A673 (cell line): ENCODE measurements at regions not wholly inside any gene's neighbourhood (a gene's known extent, or its start where the extent isn't known, plus 50 kb on each side); places are given as distances from the start of the nearest gene placed in this dataset.

ENCODE experiments used
- CTCF ChIP-seq: fragments of 300-800, 200-600 bp; sonication (generic); conservative IDR thresholded peaks from 2 replicates; pipeline ENCODE4 v1.5.1; 2017; ENCODE audit warnings: low read depth, mild to moderate bottlenecking, antibody characterized with exemption, low read length, moderate library complexity, mixed read lengths
- EZH2 ChIP-seq: fragments of 200-600 bp; sonication (generic); IDR thresholded peaks from 2 replicates; pipeline ENCODE4 v1.6.1; 2017; ENCODE audit warnings: borderline replicate concordance, low read depth, mild to moderate bottlenecking, mixed read lengths, antibody characterized with exemption, low read length; ENCODE audit not compliant: poor library complexity, severe bottlenecking

GRCh38 chr6:164889980-164890379 lies 419.4 kb downstream of the C6orf118 start:
- no peak for TF ChIP-seq CTCF
- no peak for TF ChIP-seq EZH2
